Mesothelial cell of epicardium (in vitro differentiated cells): ENCODE measurements at regions not wholly inside any gene's neighbourhood (a gene's known extent, or its start where the extent isn't known, plus 50 kb on each side); places are given as distances from the start of the nearest gene placed in this dataset.

ENCODE experiments used
- DNase-seq, 2 experiments: peaks; one replicate each; pipeline ENCODE4 v3.0.0; 2021; ENCODE audit warnings: low spot score in 2 of 2; ENCODE audit not compliant: unreplicated experiment in 2 of 2
- H3K27ac Mint-ChIP-seq: 2 replicates; pipeline ENCODE4 v1.8.0; 2021; ENCODE audit warnings: mixed read lengths
- H3K27me3 Mint-ChIP-seq: 2 replicates; pipeline ENCODE4 v1.8.0; 2021; ENCODE audit warnings: low read depth, mixed read lengths
- H3K36me3 Mint-ChIP-seq: 2 replicates; pipeline ENCODE4 v1.8.0; 2021; ENCODE audit warnings: mixed read lengths
- H3K4me1 Mint-ChIP-seq: 2 replicates; pipeline ENCODE4 v1.8.0; 2021; ENCODE audit warnings: mixed read lengths
- H3K4me3 Mint-ChIP-seq: 2 replicates; pipeline ENCODE4 v1.8.0; 2021; ENCODE audit warnings: mild to moderate bottlenecking, moderate library complexity, mixed read lengths
- H3K9me3 Mint-ChIP-seq: 2 replicates; pipeline ENCODE4 v1.8.0; 2021; ENCODE audit warnings: mixed read lengths
- TF ChIP-seq, protein P1 (sequence below): fragments of 200-600 bp; sonication (generic); IDR thresholded peaks from one replicate; pipeline ENCODE4 v1.5.0; 2021; ENCODE audit warnings: antibody characterized with exemption; ENCODE audit not compliant: unreplicated experiment

DNA sequence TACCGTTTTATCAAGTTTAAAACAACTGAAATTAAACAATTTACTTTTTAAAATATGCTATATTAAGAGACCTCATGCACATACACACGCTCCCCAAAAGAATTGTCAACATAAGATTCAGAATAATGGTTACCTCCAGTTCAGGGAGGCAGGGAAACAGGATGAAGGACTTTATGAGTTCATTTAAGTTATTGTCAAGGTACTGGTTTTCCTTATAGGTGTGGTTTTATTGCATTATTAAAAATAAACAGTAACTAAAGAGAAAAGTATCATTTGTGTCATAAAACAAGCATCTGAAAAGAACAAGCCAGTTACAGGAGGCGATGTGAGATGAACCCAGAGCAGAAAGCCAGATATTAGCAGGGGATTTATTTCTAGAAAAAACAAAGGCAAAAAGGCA, 2376.7 kb downstream of the MAT2B start:
- Mint-ChIP-seq H3K36me3 (no peaks in the 10 kb centered on the region), H3K4me1 (no peaks in the 10 kb centered on the region), H3K27me3 (no peaks in the 10 kb centered on the region), H3K9me3 (peaks cover 9% of the 10 kb centered on the region), H3K4me3 (no peak overlapping the region), H3K27ac (no peak overlapping the region)
- no peak for DNase-seq
- TF ChIP-seq, protein P1, sequence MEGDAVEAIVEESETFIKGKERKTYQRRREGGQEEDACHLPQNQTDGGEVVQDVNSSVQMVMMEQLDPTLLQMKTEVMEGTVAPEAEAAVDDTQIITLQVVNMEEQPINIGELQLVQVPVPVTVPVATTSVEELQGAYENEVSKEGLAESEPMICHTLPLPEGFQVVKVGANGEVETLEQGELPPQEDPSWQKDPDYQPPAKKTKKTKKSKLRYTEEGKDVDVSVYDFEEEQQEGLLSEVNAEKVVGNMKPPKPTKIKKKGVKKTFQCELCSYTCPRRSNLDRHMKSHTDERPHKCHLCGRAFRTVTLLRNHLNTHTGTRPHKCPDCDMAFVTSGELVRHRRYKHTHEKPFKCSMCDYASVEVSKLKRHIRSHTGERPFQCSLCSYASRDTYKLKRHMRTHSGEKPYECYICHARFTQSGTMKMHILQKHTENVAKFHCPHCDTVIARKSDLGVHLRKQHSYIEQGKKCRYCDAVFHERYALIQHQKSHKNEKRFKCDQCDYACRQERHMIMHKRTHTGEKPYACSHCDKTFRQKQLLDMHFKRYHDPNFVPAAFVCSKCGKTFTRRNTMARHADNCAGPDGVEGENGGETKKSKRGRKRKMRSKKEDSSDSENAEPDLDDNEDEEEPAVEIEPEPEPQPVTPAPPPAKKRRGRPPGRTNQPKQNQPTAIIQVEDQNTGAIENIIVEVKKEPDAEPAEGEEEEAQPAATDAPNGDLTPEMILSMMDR = no peak

GRCh38 chr5:165885623-165886350, 2380.4 kb downstream of the MAT2B start:
- H3K36me3 Mint-ChIP-seq = no peaks in the 10 kb centered on the region
- H3K4me1 Mint-ChIP-seq = no peaks in the 10 kb centered on the region
- no peak overlapping the region for H3K27ac Mint-ChIP-seq
- no peak for DNase-seq
- peaks cover 6% of the 10 kb centered on the region for H3K9me3 Mint-ChIP-seq
- TF ChIP-seq, protein P1 = no peak
- no peaks in the 10 kb centered on the region for H3K27me3 Mint-ChIP-seq
- no peak overlapping the region for H3K4me3 Mint-ChIP-seq

DNA sequence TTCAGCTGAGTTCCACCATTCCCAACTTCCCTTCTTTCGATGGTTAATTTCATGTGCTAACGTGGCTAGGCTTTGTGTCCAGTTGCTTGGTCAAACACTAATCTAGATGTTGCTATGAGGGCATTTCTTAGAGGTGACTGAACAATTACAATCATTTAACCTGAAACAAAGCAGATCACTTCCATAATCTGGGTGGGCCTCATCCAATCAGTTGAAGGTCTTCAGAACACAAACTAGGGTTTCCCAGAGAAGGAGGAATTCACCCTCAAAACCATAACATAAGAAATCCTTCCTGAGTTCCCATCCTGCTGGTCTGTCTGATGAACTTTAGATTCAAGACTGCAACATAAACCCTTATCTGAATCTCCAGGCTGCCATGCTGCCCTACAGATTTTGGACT, 2381.7 kb downstream of the MAT2B start:
- DNase-seq = no peak
- H3K9me3 Mint-ChIP-seq = peaks cover 6% of the 10 kb centered on the region
- H3K27me3 Mint-ChIP-seq = no peaks in the 10 kb centered on the region
- no peaks in the 10 kb centered on the region for H3K4me1 Mint-ChIP-seq
- H3K36me3 Mint-ChIP-seq = no peaks in the 10 kb centered on the region
- H3K4me3 Mint-ChIP-seq = no peak overlapping the region
- TF ChIP-seq, protein P1 = no peak
- H3K27ac Mint-ChIP-seq = no peak overlapping the region

- H3K27me3 Mint-ChIP-seq = no peaks in the 10 kb centered on the region
- H3K4me3 Mint-ChIP-seq = no peak overlapping the region
- no peaks in the 10 kb centered on the region for H3K9me3 Mint-ChIP-seq
- no peaks in the 10 kb centered on the region for H3K36me3 Mint-ChIP-seq
- DNase-seq = no peak
- no peaks in the 10 kb centered on the region for H3K4me1 Mint-ChIP-seq
- TF ChIP-seq, protein P1 = no peak
- no peak overlapping the region for H3K27ac Mint-ChIP-seq
Measured at GRCh38 chr5:165892383-165892782, 2387.0 kb downstream of the MAT2B start.

DNA sequence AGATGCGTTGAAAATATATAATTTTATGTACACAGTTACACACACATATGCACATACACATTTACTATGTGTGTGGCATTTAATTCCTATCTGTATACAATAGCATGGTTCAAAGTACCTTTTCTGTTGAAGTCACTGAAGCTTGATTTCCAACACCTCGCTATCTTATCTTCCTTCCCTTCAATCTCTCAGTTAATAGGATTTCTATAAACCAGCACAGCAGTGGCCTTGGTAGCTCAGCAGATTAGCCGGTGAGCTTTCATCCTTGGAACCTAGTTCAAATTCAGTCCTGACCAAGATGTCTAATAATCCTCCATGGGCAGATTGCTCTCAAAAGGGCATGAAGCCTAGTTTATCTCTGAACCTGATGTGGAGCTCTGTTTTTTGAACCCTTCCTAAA, 2389.5 kb downstream of the MAT2B start:
- TF ChIP-seq, protein P1 = no peak
- no peak for DNase-seq
- Mint-ChIP-seq H3K9me3 (peaks cover 9% of the 10 kb centered on the region), H3K27ac (no peak overlapping the region), H3K36me3 (no peaks in the 10 kb centered on the region), H3K27me3 (no peaks in the 10 kb centered on the region), H3K4me1 (no peaks in the 10 kb centered on the region), H3K4me3 (no peak overlapping the region)
